Stomach (tissue), 8 donors: ENCODE measurements at regions not wholly inside any gene's neighbourhood (a gene's known extent, or its start where the extent isn't known, plus 50 kb on each side); places are given as distances from the start of the nearest gene placed in this dataset.

Experiments used
- DNase-seq, 2 donors: peaks; one replicate each; pipeline versions ENCODE4 v3.0.0 to v3.0.0-alpha.2; 2013 to 2019
- H3K27ac ChIP-seq, 5 donors: fragments of 200-600 bp in 4 of 5; sonication (generic) in 4 of 5; one replicate each; pipeline ENCODE4 v1.5.1; 2013 to 2019; ENCODE audit warnings: mild to moderate bottlenecking in 1 of 5, moderate library complexity in 1 of 5
- H3K27me3 ChIP-seq, 3 donors: fragments of 200-600 bp; sonication (generic); one replicate each; pipeline ENCODE4 v1.5.1; 2017 to 2019; ENCODE audit warnings: mixed run types in 1 of 3
- H3K36me3 ChIP-seq, 4 donors: fragments of 200-600 bp; sonication (generic); 1 replicate in 3 of 4; 2 replicates in 1 of 4; pipeline ENCODE4 v1.5.1; 2016 to 2019
- H3K4me1 ChIP-seq, 4 donors: fragments of 200-600 bp; sonication (generic); one replicate each; pipeline ENCODE4 v1.5.1; 2016 to 2019
- H3K4me3 ChIP-seq, 4 donors: fragments of 200-600 bp; sonication (generic) in 3 of 4; one replicate each; pipeline ENCODE4 v1.5.1; 2016 to 2019; ENCODE audit warnings: mild to moderate bottlenecking in 1 of 4
- H3K9me3 ChIP-seq, 4 donors: fragments of 200-600 bp; sonication (generic); one replicate each; pipeline ENCODE4 v1.5.1; 2016 to 2019
- CTCF ChIP-seq, 7 experiments: fragments of 450-650 bp in 4 of 7; fragments of 200-600 bp in 3 of 7; sonication (generic) in 3 of 7; IDR thresholded peaks; one replicate each; pipeline ENCODE4 v1.5.1; 2016 to 2019; ENCODE audit warnings: antibody characterized with exemption in 7 of 7, control low read depth in 2 of 7, mild to moderate bottlenecking in 1 of 7
- EP300 ChIP-seq: sonication (generic); formaldehyde crosslinking; IDR thresholded peaks from one replicate; pipeline ENCODE4 v1.6.1; 2017; ENCODE audit warnings: antibody characterized with exemption
- POLR2A ChIP-seq, 4 donors: fragments of 450-650 bp; IDR thresholded peaks; one replicate each; pipeline ENCODE4 v1.6.1; 2016; ENCODE audit warnings: antibody characterized with exemption in 4 of 4, control low read depth in 2 of 4, mild to moderate bottlenecking in 1 of 4, moderate library complexity in 1 of 4
- POLR2AphosphoS5 ChIP-seq, 3 donors: sonication (generic); formaldehyde crosslinking; IDR thresholded peaks; one replicate each; pipeline ENCODE4 v1.6.1; 2016; ENCODE audit warnings: antibody characterized with exemption in 3 of 3
- WGBS, 5 donors: extraction: QIAGEN DNeasy Blood & Tissue Kit in 3 of 5; methylation state at CpG; one replicate each; pipeline versions ENCODE4 v1.1.5 to v1.1.7; 2013 to 2018; 5-methylcytosine and 5-hydroxymethylcytosine counted together
- intact Hi-C: fragments of 100-400 bp; cut with DNase I; formaldehyde crosslinking; loops from one replicate; pipeline ENCODE4 v1.15.1; 2023; ENCODE audit warnings: low total_unique reads
- donor health status: healthy with polysubstance abuse.
- donor health status: Bipolar disorder and iron deficiency.
- donor health status: healthy.

- peaks cover 0 to 4% (median 2%) of the 10 kb centered on the region in 4 donors for H3K4me1 ChIP-seq
- H3K36me3 ChIP-seq = no peaks in the 10 kb centered on the region
- WGBS, 5 donors = 65 to 82% (median 70%) methylated on average over 10 of the region's 10 CpGs
- no peaks in the 10 kb centered on the region for H3K27me3 ChIP-seq
- no peak overlapping the region for H3K4me3 ChIP-seq
- peak overlapping the region in 1 of 5 donors; percentile 16 for H3K27ac ChIP-seq
- peak; percentile 36 to 46 for DNase-seq
- TF ChIP-seq CTCF (IDR thresholded peaks at IDR 0.05) = no peak
- no peak for TF ChIP-seq POLR2AphosphoS5 (IDR thresholded peaks at IDR 0.05)
- TF ChIP-seq POLR2A (IDR thresholded peaks at IDR 0.05) = no peak
- no peak for TF ChIP-seq EP300
- H3K9me3 ChIP-seq = no peaks in the 10 kb centered on the region
- intact Hi-C loops = no loop called here
These were observed 68.0 kb upstream of the ZNF438 start for GRCh38 chr10:31099664-31100063.

GRCh38 chr10:31100115-31100601, 68.5 kb upstream of the ZNF438 start:
- H3K4me1 ChIP-seq = peaks cover 0 to 4% (median 2%) of the 10 kb centered on the region in 4 donors
- intact Hi-C loops = no loop called here
- H3K4me3 ChIP-seq = no peak overlapping the region
- H3K27ac ChIP-seq = no peak overlapping the region
- no peaks in the 10 kb centered on the region for H3K27me3 ChIP-seq
- 79 to 100% (median 90%) methylated on average over 1 of the region's 1 CpG for WGBS, 5 donors
- H3K9me3 ChIP-seq = no peaks in the 10 kb centered on the region
- no peak for DNase-seq
- TF ChIP-seq POLR2A (IDR thresholded peaks at IDR 0.05) = no peak
- no peak for TF ChIP-seq EP300
- TF ChIP-seq POLR2AphosphoS5 (IDR thresholded peaks at IDR 0.05) = no peak
- no peak for TF ChIP-seq CTCF (IDR thresholded peaks at IDR 0.05)
- H3K36me3 ChIP-seq = no peaks in the 10 kb centered on the region

DNA sequence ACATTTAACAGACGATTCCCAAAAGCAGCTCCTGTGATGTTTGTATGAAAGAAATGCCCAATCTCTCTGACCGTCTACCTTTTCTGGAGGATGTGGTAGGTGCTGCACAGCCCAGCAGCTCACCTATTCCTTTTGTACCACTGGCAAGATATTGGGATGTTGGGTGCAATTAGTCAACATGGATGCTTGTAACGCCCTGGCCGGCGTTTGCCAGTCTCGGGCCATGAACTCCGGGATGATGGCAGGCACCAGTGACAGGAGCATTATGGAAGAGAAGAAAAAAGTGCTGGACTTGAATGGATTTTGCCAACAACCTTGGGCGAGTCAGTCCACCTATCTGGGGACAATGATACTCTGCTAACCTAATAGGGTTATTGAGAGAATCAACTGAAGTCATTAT, 69.0 kb upstream of the ZNF438 start:
- H3K27me3 ChIP-seq = no peaks in the 10 kb centered on the region
- WGBS, 5 donors = 89 to 95% (median 93%) methylated on average over 8 of the region's 8 CpGs
- H3K4me1 ChIP-seq = peaks cover 0 to 4% (median 2%) of the 10 kb centered on the region in 4 donors
- no peaks in the 10 kb centered on the region for H3K36me3 ChIP-seq
- H3K4me3 ChIP-seq = no peak overlapping the region
- peak overlapping the region in 2 of 5 donors; percentile 51 to 68 for H3K27ac ChIP-seq
- TF ChIP-seq CTCF (IDR thresholded peaks at IDR 0.05) = no peak
- TF ChIP-seq EP300 = no peak
- TF ChIP-seq POLR2AphosphoS5 (IDR thresholded peaks at IDR 0.05) = no peak
- TF ChIP-seq POLR2A (IDR thresholded peaks at IDR 0.05) = no peak
- no peaks in the 10 kb centered on the region for H3K9me3 ChIP-seq
- no peak for DNase-seq
- intact Hi-C loops = no loop called here

- H3K4me1 ChIP-seq = peaks cover 0 to 4% (median 2%) of the 10 kb centered on the region in 4 donors
- no peaks in the 10 kb centered on the region for H3K36me3 ChIP-seq
- peak; percentile 42 to 61 for DNase-seq
- H3K27ac ChIP-seq = peak overlapping the region in 2 of 5 donors; percentile 51 to 68
- TF ChIP-seq POLR2A (IDR thresholded peaks at IDR 0.05) (no peak), POLR2AphosphoS5 (IDR thresholded peaks at IDR 0.05) (peak in 2 of 3 donors; percentile 31 to 61)
- H3K27me3 ChIP-seq = no peaks in the 10 kb centered on the region
- H3K4me3 ChIP-seq = no peak overlapping the region
- no peaks in the 10 kb centered on the region for H3K9me3 ChIP-seq
- intact Hi-C loops = no loop called here
- WGBS, 5 donors = 26 to 36% (median 33%) methylated on average over 4 of the region's 4 CpGs
These were observed 69.5 kb upstream of the ZNF438 start for GRCh38 chr10:31101123-31101522.

- WGBS, 5 donors = 32 to 58% (median 36%) methylated on average over 2 of the region's 2 CpGs
- intact Hi-C loops = no loop called here
These were observed 70.8 kb upstream of the ZNF438 start for GRCh38 chr10:31102421-31102820.

More at GRCh38 chr10:31102421-31102820, 70.8 kb upstream of the ZNF438 start:
- TF ChIP-seq EP300 = no peak
- TF ChIP-seq POLR2A (IDR thresholded peaks at IDR 0.05) = no peak
- no peak for TF ChIP-seq POLR2AphosphoS5 (IDR thresholded peaks at IDR 0.05)
- TF ChIP-seq CTCF (IDR thresholded peaks at IDR 0.05) = no peak
- Histone ChIP-seq H3K4me1 (peaks cover 0 to 4% (median 2%) of the 10 kb centered on the region in 4 donors), H3K4me3 (no peak overlapping the region), H3K36me3 (no peaks in the 10 kb centered on the region), H3K27me3 (no peaks in the 10 kb centered on the region), H3K9me3 (no peaks in the 10 kb centered on the region), H3K27ac (no peak overlapping the region)
- no peak for DNase-seq
